NT2/D1 (cell line): ENCODE measurements at regions not wholly inside any gene's neighbourhood (a gene's known extent, or its start where the extent isn't known, plus 50 kb on each side); places are given as distances from the start of the nearest gene placed in this dataset.

ENCODE experiments used
- SUZ12 ChIP-seq: IDR thresholded peaks from 2 replicates; pipeline ENCODE4 v1.6.1; 2011; ENCODE audit not compliant: insufficient read length, insufficient read depth; ENCODE audit errors: extremely low read depth
- ZNF274 ChIP-seq: IDR thresholded peaks from 2 replicates; pipeline ENCODE4 v1.6.1; 2011; ENCODE audit warnings: mild to moderate bottlenecking, low read depth, low read length

GRCh38 chr10:111506266-111507034, 429.6 kb downstream of the ADRA2A start:
- no peak for TF ChIP-seq ZNF274
- TF ChIP-seq SUZ12 = no peak
